Fibroblast of peridontal ligament (primary cell): ENCODE measurements at regions not wholly inside any gene's neighbourhood (a gene's known extent, or its start where the extent isn't known, plus 50 kb on each side); places are given as distances from the start of the nearest gene placed in this dataset.

Experiments
- DNase-seq: peaks from one replicate; pipeline ENCODE4 v3.0.0-alpha.2; 2010; ENCODE audit errors: extremely low read depth

DNA sequence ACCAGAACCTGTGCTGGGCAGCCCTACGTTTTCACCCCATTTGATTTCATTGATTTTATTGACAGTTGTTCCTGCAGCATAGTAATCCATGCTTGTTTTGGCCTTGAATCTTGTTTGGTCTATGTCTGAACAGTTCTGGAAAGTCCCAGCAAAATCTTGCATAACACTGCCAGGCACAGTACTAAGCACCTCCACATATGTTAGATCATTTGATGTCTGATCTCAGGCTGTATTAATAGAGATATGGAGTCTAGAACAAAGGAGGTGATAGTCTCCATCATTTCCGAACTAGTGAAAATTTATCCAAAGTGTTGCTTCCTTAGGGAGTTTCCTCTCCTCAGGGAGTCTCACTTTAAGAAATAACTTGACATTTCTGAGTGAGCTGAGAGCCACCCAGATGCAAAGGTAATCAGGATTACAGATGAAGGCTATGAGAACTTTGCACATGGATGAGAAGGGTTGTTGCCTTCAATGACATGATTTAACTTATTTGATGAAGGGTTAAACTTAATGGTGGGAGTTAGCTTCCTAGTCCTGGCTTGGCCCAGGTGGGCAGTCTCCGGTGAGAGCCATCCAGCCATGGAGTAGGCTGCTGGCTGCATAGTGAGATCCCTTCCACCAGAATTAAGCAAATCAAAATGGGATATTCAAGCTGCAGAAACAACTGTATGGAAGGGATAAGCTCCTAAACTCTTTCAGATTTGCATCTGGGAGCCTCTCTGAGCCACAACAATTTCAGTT lies 173.8 kb upstream of the MVB12B start:
- no peak for DNase-seq

DNA sequence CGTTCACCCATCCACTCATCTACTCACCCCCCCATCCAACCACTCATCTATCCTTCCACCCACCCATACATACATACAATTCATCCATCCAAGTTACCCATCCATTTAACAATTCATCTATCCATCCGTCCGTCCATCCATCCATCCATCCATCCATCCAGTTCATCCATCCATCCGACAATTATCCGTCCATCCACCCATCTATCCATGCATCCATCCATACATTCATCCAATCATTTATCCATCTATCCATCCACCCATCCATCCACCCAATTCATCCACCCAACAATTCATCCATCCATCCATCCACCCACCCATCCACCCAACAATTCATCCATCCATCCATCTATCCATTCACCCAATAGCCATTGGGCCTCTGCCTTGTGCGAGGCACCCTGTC lies 173.2 kb upstream of the MVB12B start:
- DNase-seq: no peak

DNA sequence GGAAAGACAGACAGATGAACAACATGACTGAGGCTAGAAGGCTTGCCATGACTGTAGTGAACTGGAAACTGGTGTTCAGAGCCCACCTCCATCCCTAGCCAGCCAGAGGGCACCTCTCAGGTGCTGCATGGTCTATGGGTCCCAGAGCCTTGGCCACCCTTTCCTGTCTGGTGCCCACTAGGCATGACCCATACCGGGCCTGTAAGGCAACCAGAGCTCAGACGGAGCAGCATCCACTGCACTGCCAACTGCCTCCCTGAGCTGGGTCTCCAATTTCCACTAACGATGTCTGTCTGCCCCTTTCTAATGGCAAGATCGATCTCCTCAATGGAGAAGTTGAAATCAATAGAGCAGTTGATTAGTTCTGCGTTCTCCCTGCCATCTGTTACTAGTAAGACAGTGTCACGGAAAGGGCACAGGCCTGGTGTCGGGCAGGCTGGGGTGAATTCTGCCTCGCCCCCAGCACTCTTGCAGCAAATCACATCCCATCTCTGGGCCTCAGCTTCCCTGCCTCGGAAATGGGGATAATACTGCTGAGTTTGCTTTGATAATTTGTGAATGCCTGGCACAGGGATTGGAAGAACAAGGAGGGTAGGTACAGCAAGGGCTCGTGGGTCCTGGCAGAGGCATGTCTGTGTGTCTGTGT lies 172.3 kb upstream of the MVB12B start:
- no peak for DNase-seq

DNA sequence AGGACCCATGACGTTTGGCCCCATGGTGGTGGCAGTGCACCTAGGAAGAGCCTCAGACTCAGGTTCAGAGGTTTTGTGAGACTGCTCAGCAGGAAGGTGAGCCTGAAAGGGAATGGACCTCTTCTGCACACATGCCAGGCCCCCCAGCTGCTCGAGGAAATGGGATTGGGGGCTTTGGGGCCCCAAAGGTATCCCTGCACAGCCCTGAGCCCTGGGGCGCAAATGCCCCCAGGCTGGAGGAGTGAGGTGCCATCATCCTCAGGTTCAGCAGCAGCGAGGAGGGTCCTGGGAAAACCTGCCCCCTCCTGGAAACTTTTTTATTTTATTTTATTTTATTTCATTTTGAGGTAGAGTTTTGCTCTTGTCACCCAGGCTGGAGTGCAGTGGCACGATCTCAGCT lies 171.8 kb upstream of the MVB12B start:
- no peak for DNase-seq

DNA sequence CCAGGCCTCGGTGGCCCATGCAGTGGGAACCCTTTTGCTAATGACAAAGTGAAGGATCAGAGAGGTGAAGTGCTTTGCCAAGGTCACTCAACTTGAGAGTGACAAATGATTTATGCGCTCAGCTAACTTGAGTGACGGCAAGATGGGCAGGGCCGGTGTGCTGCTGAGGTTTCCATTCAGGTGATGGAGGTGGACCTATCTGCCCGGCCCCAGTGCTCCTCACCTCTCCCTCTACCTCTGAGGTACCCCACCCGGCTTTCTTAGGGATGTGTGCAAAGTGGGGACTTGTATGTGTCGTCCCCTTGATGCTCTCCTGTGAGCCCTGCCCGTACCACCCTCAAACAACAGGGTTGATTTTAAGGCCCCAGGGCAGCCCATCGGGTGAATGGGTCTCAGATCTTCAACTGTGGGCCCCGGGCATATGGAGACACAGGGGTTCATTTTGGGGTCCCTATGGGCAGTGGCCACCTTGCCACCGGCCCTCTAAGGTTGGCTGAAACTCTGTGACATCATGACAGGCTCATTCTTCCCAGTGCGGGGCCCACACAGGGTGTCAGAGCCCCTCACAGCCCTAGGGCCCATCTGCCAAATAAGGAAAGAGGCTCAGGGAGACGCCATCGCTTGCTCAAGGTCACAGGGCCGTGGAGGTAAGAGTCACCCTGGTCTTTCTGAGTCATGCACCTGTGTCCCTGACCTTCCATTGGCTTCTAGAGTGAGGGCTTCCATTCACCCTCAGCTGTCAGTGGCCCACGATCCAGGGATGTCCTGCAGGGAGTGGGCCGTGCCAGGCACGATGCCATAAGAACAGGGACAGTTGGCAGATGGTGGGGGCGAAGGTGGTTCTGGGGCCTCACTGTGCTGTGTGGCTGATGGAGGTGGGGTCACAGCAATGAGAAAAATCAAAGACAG lies 170.6 kb upstream of the MVB12B start:
- no peak for DNase-seq

DNA sequence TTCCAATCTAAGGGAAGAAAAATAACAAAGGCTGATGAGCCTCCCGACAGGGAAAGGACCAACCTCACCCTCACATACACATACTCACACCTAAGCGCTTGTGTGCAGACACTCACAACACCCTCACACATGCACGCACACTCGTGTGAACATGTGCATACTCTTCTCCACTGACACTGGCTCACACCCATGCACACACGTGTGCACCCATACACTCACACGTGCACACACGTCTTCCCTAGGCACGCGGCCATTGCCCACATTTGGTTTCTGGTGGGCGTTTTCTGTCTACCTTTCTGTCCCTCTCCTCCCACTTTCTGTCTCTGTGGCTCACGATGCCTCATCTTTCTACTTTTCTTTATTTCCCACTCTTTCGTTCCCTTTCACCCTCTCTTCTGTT lies 169.7 kb upstream of the MVB12B start:
- no peak for DNase-seq

DNA sequence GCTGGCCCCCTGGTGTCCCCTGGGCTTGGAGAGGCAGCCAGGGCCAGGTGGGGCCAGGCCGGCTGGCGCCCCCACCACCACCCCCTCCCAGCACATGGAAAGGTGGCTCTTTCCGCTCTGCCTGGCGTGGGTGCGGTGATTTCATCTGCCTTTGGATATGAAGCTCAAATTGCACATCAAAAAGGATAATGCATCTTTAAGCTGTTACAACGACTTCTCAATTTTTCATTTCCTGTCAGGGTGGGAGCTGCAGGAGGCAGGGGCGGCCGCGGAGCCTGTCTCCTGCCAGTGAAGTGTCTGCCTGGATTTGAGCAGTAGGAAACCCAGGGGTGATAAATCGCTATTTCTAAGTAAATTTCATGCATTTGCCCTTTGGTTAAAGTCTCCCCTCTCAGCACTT lies 169.2 kb upstream of the MVB12B start:
- no peak for DNase-seq

DNA sequence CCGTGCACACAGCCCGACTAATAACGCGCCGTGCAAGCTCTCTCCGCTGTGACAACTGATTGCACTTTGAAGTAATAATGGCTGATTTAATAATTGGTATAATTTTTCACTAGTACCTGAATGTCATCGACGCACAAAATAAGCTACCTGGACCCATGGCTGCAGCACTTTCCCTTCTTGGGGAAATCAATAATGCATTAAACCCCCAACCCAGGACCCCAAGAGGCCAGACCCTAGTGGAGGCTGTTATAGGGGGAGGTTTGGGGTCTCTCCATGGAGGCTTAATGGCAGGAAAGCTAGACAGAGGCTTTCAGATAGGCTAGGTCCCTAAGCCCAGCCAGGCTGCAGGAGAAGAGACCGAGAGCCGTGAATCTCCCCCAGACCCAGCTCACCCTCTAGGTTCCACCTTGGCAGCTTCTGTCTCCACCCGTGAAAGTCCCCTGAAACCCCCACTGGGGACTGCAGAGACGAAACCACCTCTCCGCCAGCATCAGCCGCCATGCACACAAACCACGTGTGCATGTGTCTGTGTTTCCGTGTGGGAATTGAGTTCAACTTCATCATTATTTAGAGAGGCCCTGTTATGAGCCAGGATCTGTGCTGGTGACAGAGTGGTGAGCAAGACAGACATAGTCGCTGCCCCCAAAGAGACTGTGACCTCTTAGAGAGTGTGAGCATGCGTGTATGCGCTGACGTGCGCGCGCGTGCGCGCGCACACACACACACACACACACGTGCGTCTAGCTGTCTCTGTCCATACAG lies 168.6 kb upstream of the MVB12B start:
- no peak for DNase-seq

DNA sequence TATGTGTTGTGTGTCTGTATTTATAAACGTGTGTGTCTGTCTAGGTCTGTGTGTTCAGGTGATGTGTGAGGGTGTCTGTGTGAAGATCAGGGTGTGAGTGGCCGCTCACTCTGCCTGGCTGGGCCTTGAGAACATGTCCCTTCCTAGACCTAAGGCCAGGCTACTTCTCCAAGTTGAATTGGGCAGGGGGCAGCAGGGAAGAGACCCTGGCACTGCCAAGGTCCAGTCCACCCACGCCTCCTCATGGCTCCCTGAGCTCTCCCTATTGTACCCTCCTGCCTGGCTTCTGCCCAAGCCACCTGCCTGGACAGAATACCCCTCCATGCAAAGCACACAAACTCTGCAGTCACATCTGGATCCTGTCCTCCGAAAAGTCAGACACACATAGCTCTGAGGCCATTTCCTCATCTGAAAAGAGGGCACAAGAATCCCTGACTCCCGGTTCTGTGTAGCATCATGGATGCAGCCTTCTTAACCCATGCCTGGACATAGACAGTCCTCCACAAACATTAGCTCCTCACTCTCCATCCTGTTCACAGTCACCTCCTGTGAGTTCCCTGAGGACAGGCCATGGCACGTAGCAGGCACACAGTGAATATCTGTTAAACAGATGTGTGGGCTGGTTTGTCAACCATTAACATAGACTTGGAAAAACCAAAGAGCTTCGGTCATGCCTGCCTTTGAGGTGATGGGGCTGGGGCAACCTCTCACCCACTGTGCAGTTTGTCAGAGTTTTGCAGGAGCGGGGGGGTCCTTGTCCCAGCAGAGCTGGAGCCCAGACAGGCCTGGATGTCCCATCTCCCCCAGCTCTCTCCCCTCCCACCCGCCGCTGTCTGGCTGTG lies 167.8 kb upstream of the MVB12B start:
- DNase-seq: no peak

DNA sequence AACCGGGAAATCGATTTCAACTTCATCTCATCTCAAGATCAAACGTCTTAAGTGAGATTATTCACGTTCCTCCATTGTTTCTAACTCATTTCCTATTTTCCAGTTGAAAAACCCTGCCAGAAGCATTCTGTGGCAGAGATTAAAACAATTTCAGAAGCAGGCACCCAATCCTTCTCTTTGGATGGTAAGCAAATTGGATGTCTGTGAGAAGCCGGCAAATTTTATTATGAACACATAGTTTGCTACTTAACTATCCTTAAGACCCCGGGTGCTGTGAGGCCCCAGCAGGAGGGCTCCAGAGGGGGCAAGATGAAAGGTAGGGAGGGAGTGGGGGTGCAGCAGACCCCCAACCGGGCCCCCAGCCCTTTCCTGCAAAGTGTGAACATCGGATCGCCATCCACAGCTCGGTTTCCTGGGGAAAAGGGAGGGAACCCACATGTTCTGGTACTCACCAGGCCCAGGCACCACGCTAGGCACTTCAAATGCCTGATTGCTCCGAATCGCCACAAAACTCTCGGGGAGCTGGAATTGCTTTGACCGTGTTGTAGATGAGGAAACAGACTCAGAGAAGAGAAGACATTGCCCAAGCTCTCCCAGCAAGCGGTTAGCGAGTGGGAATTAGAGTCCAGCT lies 167.1 kb upstream of the MVB12B start:
- DNase-seq: no peak

DNA sequence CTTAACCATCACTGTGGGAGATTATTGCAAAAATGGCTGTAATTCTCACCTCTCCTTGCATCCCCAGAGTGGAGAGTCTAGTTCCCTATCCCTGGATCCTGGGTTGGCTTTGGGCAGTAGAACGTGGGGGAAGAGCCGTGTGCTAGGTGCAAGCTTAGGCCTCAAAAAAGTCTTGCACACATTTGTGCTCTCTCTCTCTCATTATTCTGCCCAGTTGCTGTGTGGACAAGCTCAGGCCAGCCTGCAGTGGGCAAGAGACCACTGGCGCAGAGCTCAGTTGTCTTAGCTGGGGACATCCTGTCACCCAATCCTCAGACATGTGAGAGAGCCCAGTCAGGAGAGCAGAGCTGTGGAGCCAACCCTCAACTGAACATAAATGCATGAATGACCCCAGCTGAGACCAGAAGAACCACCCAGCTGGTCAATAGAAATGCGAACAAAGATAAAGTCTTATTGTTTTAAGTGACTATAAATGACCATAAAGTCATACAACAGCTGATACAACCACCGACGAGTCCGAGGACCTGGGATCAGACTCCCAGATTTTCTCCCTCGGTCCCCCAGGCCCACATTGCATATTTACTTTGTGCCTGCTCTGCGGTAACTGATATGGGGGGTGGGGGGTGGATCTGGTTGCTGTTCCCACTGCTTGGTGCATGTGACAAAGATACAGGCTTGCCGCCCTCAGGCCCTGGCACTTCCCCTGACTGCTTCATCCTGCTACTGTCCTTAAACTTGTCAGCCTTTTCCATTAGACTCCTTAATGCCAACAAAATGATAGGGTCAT lies 166.4 kb upstream of the MVB12B start:
- no peak for DNase-seq

DNA sequence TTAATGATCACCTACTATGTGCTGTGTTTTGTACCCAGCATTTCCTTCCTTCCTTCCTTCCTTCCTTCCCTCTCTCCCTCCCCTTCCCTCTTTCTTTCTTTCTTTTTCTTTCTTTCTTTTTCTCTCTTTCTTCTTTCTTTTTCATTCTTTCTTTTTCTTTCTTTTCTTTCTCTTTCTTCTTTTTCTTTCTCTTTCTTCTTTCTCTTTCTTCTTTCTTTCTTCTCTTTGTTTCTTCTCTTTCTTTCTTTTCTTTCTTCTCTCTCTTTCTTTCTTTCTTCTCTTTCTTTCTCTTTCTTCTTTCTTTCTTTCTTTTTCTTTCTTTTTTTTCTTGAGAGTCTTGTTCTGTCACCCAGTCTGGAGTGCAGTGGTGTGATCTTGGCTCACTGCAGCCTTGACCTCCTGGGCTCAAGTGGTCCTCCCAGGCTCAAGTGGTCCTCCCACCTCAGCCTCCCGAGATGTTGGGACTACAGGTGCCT lies 165.7 kb upstream of the MVB12B start:
- no peak for DNase-seq

DNA sequence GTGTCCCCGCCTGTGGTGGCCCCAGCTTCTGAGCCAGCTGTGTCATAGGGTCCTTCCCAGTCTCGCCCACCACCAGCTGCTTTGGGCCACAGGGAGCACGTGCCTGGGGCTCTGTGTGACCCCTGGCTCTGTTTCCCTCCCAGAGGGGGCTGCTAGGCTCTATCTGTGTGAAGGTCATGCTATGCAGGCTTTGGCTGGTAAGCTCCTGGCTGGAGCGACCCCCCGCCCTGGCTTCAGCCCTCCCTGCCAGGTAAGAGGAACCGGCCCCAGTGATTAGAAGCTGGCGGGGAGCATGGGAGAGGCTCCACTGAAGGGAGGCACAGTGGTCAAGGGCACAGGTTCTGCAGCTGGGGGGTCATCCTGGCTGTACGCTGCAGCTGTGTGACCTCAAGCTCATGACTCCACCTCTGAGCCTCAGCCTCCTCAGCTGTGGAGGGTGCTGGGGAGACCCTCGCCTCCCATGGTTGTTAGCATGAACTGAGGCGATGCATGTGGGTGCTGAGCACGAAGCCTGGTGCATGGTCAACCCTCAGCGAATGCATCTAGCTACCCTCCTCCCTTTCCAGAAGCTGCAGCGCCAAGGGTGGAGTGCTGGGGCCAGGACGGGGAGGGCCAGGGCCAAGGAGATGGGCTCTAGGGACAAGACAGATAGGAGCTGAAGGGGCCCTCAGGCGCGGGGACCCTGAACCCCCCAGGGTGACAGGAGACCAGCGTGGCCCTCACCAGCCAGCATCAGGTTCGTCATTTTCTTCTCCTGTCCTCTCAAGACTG lies 163.8 kb upstream of the MVB12B start:
- DNase-seq: no peak

DNA sequence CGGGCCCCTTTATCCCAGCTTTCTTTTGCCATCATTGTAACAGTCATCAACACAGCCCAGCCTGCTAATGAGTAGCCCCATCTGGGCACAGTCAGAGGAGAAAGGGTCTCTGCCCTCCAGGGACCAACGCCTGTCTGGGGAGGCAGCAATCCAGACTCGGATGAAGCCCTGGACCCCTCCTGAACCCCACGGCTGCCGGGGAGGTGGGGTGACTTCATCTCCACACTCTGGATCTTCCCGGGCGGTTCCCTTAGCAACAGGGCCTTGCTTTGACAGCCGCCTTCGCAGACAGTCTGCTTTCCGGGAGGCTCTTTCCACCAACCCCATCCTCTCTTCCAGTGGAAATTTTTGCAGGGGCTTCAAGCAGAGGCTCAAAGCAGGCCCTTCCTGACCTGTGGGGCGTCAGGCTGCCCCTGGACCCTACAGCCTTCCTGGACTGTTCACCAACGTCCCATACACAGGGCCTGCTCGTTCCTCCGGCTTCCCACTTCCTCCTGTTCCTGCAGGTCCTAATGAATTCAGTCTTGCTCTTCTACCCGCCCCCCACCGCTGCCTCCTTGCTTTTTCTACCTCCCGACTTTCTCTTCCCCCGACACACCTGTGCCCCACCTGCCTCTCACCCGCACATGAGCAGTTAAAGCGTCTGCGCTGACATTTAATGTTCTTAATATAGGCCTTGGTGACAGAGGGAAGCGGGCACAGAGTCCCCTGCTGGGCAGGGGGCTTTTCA lies 161.7 kb upstream of the MVB12B start:
- no peak for DNase-seq

DNA sequence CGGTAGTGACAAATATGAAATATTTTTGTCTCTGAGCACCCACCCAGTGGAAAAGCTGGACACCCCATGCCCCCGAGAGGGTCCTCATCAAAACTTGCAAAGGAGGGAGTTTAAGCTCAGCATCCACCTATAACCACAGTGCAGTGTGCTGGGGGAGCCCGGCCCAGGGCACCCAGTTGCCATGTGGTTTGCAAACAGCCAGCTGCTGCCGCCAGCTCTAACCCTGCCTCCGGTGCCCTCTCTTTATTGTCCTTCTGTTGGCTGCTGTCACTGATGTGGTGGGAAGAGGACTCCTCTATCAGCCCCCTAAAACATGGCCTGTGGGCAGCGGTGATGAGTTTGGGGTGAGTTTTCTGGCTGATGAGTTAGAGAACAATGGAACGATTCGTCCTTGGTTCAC lies 160.9 kb upstream of the MVB12B start:
- no peak for DNase-seq

DNA sequence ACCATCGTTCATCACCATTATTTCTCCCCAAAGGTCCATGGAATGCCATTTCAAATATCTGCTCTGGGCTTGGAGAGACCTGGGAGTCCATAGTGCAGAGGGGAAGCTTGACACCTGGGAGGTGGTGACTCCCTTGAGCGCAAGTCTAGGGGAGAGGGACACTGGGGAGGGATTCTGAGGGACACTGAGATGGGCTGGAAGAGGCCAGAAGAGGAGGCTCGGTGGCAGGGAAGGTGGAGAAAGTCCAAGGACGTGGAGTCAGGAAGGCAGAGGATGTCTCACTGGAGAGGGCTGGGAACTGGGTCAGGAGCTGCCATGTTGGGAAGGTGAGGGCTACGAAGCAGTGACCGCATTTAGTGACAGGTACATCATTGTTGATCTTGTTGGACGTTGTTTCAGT lies 160.3 kb upstream of the MVB12B start:
- no peak for DNase-seq

DNA sequence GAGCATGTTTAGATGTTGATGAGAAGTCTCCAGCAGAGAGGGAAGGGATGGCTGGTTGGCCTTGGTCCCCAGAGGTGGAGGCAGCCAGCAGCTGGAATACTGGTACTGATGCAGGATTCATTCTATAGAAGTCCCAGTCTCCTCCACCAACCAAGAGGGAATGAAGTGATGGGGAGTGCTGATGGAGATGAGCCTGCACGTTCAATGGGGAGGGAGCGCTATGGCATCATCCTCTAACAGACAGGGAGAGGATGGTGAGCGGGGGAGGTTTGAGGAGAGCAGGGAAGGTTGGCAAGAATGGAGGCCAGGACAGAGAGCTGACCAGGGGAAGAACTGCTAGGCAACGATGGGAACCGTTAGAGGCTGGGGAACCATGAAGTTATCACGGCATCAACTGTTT lies 159.8 kb upstream of the MVB12B start:
- DNase-seq: no peak

DNA sequence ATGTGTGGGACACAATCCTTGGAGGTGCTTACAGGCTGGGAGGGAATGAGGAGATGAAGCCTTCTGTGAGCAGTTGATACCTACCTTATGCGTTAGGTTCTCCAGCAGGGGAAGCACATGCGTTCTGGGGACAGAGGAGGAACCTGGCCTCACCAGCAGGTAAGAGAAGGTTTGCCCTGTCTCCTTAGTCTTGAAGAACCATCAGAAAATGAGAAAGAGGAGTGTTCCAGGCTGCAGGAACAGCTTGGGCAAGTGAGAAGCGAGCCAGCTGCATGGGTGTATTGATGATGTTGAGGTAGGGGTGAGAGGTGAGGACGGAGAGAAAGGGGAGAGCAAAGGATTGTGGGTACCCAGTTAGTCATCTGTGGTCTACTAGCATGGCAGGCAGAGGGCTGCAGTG lies 156.9 kb upstream of the MVB12B start:
- DNase-seq: no peak
